H1 (cell line): ENCODE measurements at regions not wholly inside any gene's neighbourhood (a gene's known extent, or its start where the extent isn't known, plus 50 kb on each side); places are given as distances from the start of the nearest gene placed in this dataset.

Experiments
- CHD1 ChIP-seq: IDR thresholded peaks from 2 replicates; pipeline ENCODE4 v1.6.1; 2012; ENCODE audit warnings: low read depth, low read length, improper control_type of control experiment
- GABPA ChIP-seq: IDR thresholded peaks from 2 replicates; pipeline ENCODE4 v1.6.1; 2011; ENCODE audit warnings: mild to moderate bottlenecking, low read length, moderate library complexity, borderline replicate concordance; ENCODE audit not compliant: insufficient read depth
- KDM1A ChIP-seq: fragments of 200-600, 300-600 bp; sonication (generic); IDR thresholded peaks from 2 replicates; pipeline ENCODE4 v1.7.1; 2016; ENCODE audit warnings: mild to moderate bottlenecking, low read length, borderline replicate concordance
- SIX5 ChIP-seq: IDR thresholded peaks from 2 replicates; pipeline ENCODE4 v1.6.1; 2011; ENCODE audit warnings: mild to moderate bottlenecking, low read depth, low read length
- SP1 ChIP-seq: IDR thresholded peaks from 2 replicates; pipeline ENCODE4 v1.6.1; 2011; ENCODE audit warnings: low read depth, low read length
- SP2 ChIP-seq: IDR thresholded peaks from 2 replicates; pipeline ENCODE4 v1.6.1; 2012; ENCODE audit warnings: mild to moderate bottlenecking, low read length, inconsistent platforms
- SRF ChIP-seq: IDR thresholded peaks from 2 replicates; pipeline ENCODE4 v1.6.1; 2011; ENCODE audit warnings: mild to moderate bottlenecking, low read depth, low read length, moderate library complexity
- SUZ12 ChIP-seq: fragments of 200-600 bp; sonication (generic); IDR thresholded peaks from 2 replicates; pipeline ENCODE4 v1.6.1; 2012; ENCODE audit warnings: mild to moderate bottlenecking, inconsistent platforms, low read length, moderate library complexity, mixed read lengths
- TCF12 ChIP-seq: IDR thresholded peaks from 2 replicates; pipeline ENCODE4 v1.6.1; 2011; ENCODE audit warnings: low read depth, mild to moderate bottlenecking, low read length
- TEAD4 ChIP-seq: IDR thresholded peaks from 2 replicates; pipeline ENCODE4 v1.6.1; 2012; ENCODE audit warnings: low read depth, low read length, inconsistent platforms, mixed read lengths
- YY1 ChIP-seq: IDR thresholded peaks from 2 replicates; pipeline ENCODE4 v1.6.1; 2011; ENCODE audit warnings: low read depth, mild to moderate bottlenecking, low read length
- TF ChIP-seq, protein P1 (sequence below): fragments of 300-600 bp; sonication (generic); IDR thresholded peaks from 2 replicates; pipeline ENCODE4 v1.7.1; 2012; ENCODE audit warnings: low read length, moderate library complexity, mild to moderate bottlenecking, inconsistent platforms; ENCODE audit not compliant: insufficient replicate concordance

DNA sequence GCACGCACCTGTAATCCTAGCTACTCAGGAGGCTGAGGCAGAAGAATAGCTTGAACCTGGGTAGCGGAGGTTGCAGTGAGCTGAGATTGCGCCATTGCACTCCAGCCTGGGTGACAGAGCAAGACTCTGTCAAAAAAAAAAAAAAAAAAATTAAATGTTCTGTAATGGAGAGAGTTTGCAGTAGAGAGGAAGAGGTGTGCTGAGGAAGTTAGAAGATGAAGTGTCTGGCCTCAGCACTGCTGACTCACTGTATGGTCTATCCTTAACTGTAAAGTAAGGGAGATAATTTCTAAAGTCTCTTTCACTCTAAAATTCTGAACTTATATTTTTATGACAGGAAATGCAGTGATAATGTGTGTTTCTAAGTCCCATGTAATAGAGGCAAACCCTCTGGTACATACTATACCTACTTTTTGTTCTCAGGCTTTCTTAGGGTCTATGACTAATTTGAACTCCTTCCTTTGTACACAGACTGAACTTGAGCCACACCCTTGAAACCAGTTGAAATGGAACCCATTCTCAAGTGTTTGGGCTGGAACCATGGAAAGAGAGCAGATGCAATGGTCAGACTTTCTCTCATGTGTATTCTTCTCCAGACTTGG is 278.1 kb upstream of the FAR2 start (continued):
- TF ChIP-seq, protein P1, sequence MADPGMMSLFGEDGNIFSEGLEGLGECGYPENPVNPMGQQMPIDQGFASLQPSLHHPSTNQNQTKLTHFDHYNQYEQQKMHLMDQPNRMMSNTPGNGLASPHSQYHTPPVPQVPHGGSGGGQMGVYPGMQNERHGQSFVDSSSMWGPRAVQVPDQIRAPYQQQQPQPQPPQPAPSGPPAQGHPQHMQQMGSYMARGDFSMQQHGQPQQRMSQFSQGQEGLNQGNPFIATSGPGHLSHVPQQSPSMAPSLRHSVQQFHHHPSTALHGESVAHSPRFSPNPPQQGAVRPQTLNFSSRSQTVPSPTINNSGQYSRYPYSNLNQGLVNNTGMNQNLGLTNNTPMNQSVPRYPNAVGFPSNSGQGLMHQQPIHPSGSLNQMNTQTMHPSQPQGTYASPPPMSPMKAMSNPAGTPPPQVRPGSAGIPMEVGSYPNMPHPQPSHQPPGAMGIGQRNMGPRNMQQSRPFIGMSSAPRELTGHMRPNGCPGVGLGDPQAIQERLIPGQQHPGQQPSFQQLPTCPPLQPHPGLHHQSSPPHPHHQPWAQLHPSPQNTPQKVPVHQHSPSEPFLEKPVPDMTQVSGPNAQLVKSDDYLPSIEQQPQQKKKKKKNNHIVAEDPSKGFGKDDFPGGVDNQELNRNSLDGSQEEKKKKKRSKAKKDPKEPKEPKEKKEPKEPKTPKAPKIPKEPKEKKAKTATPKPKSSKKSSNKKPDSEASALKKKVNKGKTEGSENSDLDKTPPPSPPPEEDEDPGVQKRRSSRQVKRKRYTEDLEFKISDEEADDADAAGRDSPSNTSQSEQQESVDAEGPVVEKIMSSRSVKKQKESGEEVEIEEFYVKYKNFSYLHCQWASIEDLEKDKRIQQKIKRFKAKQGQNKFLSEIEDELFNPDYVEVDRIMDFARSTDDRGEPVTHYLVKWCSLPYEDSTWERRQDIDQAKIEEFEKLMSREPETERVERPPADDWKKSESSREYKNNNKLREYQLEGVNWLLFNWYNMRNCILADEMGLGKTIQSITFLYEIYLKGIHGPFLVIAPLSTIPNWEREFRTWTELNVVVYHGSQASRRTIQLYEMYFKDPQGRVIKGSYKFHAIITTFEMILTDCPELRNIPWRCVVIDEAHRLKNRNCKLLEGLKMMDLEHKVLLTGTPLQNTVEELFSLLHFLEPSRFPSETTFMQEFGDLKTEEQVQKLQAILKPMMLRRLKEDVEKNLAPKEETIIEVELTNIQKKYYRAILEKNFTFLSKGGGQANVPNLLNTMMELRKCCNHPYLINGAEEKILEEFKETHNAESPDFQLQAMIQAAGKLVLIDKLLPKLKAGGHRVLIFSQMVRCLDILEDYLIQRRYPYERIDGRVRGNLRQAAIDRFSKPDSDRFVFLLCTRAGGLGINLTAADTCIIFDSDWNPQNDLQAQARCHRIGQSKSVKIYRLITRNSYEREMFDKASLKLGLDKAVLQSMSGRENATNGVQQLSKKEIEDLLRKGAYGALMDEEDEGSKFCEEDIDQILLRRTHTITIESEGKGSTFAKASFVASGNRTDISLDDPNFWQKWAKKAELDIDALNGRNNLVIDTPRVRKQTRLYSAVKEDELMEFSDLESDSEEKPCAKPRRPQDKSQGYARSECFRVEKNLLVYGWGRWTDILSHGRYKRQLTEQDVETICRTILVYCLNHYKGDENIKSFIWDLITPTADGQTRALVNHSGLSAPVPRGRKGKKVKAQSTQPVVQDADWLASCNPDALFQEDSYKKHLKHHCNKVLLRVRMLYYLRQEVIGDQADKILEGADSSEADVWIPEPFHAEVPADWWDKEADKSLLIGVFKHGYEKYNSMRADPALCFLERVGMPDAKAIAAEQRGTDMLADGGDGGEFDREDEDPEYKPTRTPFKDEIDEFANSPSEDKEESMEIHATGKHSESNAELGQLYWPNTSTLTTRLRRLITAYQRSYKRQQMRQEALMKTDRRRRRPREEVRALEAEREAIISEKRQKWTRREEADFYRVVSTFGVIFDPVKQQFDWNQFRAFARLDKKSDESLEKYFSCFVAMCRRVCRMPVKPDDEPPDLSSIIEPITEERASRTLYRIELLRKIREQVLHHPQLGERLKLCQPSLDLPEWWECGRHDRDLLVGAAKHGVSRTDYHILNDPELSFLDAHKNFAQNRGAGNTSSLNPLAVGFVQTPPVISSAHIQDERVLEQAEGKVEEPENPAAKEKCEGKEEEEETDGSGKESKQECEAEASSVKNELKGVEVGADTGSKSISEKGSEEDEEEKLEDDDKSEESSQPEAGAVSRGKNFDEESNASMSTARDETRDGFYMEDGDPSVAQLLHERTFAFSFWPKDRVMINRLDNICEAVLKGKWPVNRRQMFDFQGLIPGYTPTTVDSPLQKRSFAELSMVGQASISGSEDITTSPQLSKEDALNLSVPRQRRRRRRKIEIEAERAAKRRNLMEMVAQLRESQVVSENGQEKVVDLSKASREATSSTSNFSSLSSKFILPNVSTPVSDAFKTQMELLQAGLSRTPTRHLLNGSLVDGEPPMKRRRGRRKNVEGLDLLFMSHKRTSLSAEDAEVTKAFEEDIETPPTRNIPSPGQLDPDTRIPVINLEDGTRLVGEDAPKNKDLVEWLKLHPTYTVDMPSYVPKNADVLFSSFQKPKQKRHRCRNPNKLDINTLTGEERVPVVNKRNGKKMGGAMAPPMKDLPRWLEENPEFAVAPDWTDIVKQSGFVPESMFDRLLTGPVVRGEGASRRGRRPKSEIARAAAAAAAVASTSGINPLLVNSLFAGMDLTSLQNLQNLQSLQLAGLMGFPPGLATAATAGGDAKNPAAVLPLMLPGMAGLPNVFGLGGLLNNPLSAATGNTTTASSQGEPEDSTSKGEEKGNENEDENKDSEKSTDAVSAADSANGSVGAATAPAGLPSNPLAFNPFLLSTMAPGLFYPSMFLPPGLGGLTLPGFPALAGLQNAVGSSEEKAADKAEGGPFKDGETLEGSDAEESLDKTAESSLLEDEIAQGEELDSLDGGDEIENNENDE: no peak
- TF ChIP-seq SP2 (no peak), YY1 (no peak), GABPA (no peak), SUZ12 (no peak), TEAD4 (no peak), SIX5 (no peak), CHD1 (no peak), TCF12 (no peak), SP1 (no peak), SRF (no peak), KDM1A (no peak)
